Breast epithelium (tissue), 4 donors: ENCODE measurements at regions not wholly inside any gene's neighbourhood (a gene's known extent, or its start where the extent isn't known, plus 50 kb on each side); places are given as distances from the start of the nearest gene placed in this dataset.

Experiments
- DNase-seq, 2 donors: peaks; one replicate each; pipeline ENCODE4 v3.0.0-alpha.2; 2019; ENCODE audit warnings: low spot score in 2 of 2
- H3K27ac ChIP-seq, 2 donors: fragments of 200-600 bp; sonication (generic) in 1 of 2; one replicate each; pipeline ENCODE4 v1.5.1; 2016 to 2019; ENCODE audit warnings: mild to moderate bottlenecking in 1 of 2
- H3K27me3 ChIP-seq, 2 donors: fragments of 200-600 bp; sonication (generic) in 1 of 2; one replicate each; pipeline versions ENCODE4 v1.5.1 to v1.6.0; 2017 to 2019; ENCODE audit warnings: control low read depth in 1 of 2, mild to moderate bottlenecking in 1 of 2
- H3K36me3 ChIP-seq: fragments of 200-600 bp; one replicate; pipeline ENCODE4 v1.5.1; 2019
- H3K4me1 ChIP-seq, 2 donors: fragments of 200-600 bp; sonication (generic); one replicate each; pipeline ENCODE4 v1.5.1; 2016 to 2019; ENCODE audit warnings: control low read depth in 1 of 2
- H3K4me3 ChIP-seq, 3 donors: fragments of 200-600 bp; sonication (generic); 1 replicate in 2 of 3; 2 replicates in 1 of 3; pipeline ENCODE4 v1.5.1; 2016 to 2019; ENCODE audit warnings: mild to moderate bottlenecking in 3 of 3, moderate library complexity in 2 of 3
- H3K9me3 ChIP-seq, 2 donors: fragments of 200-600 bp; sonication (generic) in 1 of 2; one replicate each; pipeline ENCODE4 v1.5.1; 2016 to 2019; ENCODE audit warnings: control low read depth in 1 of 2
- POLR2A ChIP-seq: fragments of 450-650 bp; IDR thresholded peaks from one replicate; pipeline ENCODE4 v1.6.1; 2016; ENCODE audit warnings: antibody characterized with exemption, mild to moderate bottlenecking, moderate library complexity
- POLR2AphosphoS5 ChIP-seq, 3 donors: sonication (generic); formaldehyde crosslinking; IDR thresholded peaks; one replicate each; pipeline ENCODE4 v1.6.1; 2017; ENCODE audit warnings: antibody characterized with exemption in 3 of 3
- intact Hi-C: fragments of 100-400 bp; cut with DNase I; formaldehyde crosslinking; loops from one replicate; pipeline ENCODE4 v1.15.1; 2023; ENCODE audit warnings: low total_unique reads
- TF ChIP-seq, protein P1 (sequence below), 3 donors: fragments of 450-650 bp; IDR thresholded peaks; one replicate each; pipeline ENCODE4 v1.5.1; 2016 to 2017; ENCODE audit warnings: antibody characterized with exemption in 3 of 3, mild to moderate bottlenecking in 3 of 3, moderate library complexity in 3 of 3

DNA sequence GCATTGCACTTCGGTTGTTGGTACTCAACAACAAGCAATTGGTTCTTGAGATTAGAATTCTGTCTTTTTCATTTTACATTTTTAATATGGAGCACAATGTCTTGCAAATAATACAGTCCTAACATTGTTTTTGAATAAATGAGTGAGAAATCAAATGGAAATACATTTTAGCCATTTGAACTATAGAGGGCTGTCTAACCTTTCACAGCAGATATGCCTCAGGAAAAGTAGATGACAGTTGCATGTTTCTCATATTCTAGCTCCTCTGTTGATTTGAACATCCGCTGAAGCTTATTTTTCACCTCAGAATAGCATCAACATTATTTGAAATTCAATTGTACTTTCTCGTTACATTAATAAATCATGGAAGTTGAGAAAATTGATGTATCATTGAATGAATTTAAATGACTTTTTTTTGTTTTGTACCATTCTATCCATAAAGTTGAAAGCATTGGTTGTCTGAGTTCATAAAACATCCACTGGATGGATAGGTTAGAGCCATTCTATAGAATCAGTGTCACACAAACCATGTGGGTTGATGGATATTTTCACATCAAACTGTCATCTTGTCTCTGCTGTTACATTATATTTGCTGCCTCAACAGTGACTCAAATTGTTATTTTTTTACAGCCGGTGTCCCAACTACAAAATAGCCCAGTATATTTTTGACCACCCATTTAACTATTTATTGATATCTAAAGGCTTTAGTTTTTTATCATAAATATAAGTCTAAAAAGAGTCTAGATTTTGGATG is 928.3 kb downstream of the NSUN3 start:
- no peaks in the 10 kb centered on the region for H3K36me3 ChIP-seq
- no peaks in the 10 kb centered on the region for H3K4me1 ChIP-seq
- no peak overlapping the region for H3K27ac ChIP-seq
- TF ChIP-seq POLR2A = no peak
- TF ChIP-seq, protein P1, sequence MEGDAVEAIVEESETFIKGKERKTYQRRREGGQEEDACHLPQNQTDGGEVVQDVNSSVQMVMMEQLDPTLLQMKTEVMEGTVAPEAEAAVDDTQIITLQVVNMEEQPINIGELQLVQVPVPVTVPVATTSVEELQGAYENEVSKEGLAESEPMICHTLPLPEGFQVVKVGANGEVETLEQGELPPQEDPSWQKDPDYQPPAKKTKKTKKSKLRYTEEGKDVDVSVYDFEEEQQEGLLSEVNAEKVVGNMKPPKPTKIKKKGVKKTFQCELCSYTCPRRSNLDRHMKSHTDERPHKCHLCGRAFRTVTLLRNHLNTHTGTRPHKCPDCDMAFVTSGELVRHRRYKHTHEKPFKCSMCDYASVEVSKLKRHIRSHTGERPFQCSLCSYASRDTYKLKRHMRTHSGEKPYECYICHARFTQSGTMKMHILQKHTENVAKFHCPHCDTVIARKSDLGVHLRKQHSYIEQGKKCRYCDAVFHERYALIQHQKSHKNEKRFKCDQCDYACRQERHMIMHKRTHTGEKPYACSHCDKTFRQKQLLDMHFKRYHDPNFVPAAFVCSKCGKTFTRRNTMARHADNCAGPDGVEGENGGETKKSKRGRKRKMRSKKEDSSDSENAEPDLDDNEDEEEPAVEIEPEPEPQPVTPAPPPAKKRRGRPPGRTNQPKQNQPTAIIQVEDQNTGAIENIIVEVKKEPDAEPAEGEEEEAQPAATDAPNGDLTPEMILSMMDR (IDR thresholded peaks at IDR 0.05) = no peak
- TF ChIP-seq POLR2AphosphoS5 (IDR thresholded peaks at IDR 0.05) = no peak
- DNase-seq = no peak
- no peaks in the 10 kb centered on the region for H3K9me3 ChIP-seq
- no peaks in the 10 kb centered on the region for H3K27me3 ChIP-seq
- no peak overlapping the region for H3K4me3 ChIP-seq
- intact Hi-C loops = no loop called here

DNA sequence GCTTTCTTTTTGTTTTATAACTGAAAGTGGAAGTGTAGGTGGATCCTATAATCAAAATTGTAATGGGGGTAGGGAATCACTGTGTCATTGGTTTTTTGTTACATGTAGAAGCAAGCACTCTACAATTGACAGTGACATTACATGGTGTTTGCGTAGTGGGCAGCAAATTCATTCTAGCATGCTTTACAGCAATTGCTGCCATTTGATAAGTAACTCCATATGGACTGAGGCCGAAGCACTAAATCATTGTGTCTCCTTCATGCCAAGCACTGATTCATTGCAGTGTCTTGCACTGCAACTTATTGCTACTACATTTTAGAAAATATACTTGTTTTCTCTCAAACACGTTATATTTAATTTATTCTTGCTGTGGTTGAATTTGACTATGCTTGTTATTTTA is 933.9 kb downstream of the NSUN3 start:
- intact Hi-C loops = no loop called here
- no peak overlapping the region for H3K27ac ChIP-seq
- H3K4me3 ChIP-seq = no peak overlapping the region
- no peak for DNase-seq
- TF ChIP-seq POLR2A (no peak), POLR2AphosphoS5 (IDR thresholded peaks at IDR 0.05) (no peak)
- TF ChIP-seq, protein P1 (IDR thresholded peaks at IDR 0.05) = no peak
- no peaks in the 10 kb centered on the region for H3K9me3 ChIP-seq
- H3K27me3 ChIP-seq = no peaks in the 10 kb centered on the region
- no peaks in the 10 kb centered on the region for H3K36me3 ChIP-seq
- H3K4me1 ChIP-seq = no peaks in the 10 kb centered on the region

DNA sequence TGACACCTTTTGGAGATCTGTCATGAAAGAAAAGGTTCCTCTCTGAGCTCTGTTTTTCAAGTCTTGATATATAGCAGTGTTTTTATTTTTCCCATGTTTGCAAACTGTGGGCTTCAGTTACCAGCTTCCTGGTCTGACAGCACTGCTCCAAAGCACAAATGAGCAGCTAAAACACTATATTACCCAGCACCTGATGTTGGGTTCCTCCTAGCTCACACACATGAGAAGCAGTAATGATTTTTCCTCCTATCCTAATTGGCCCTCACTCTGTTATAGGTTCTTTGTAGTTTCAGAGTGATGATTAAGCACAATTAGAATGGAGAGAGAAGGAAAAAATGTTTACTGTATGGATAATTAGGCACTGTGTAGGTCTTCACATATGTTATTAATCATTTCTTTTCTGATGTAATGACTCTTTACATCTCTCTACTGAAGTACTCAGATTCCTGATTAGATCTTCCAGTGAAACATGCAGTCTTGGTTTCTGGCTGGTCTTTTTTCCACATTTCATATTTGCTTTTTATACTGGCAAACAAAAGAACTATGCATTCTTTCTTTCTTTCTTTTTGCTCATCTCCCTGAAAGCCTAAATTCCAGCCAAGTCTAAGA is 939.7 kb downstream of the NSUN3 start:
- H3K4me1 ChIP-seq = no peaks in the 10 kb centered on the region
- intact Hi-C loops = no loop called here
- H3K36me3 ChIP-seq = no peaks in the 10 kb centered on the region
- no peaks in the 10 kb centered on the region for H3K27me3 ChIP-seq
- TF ChIP-seq, protein P1 (IDR thresholded peaks at IDR 0.05) = no peak
- TF ChIP-seq POLR2AphosphoS5 (IDR thresholded peaks at IDR 0.05) (no peak), POLR2A (no peak)
- no peak for DNase-seq
- no peak overlapping the region for H3K27ac ChIP-seq
- H3K4me3 ChIP-seq = no peak overlapping the region
- H3K9me3 ChIP-seq = no peaks in the 10 kb centered on the region

DNA sequence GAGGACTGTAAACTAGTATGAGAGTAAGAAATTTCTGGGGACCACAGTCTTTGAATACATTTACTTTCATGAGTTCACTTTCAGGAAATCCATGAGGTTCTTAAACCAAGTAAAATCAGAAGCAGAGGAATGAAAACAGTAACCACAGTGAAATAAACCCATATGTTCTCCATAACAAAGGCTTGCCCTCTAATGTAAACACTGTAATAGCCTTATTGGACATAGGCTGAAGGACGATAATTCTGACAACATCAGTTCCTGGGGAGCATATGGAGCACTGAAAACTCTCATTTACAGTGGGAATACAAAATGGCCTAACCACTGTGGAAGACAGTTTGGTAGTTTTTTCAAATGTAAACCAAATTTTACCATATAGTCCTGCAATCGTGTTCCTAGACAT is 965.8 kb downstream of the NSUN3 start:
- Histone ChIP-seq H3K27me3 (no peaks in the 10 kb centered on the region), H3K36me3 (no peaks in the 10 kb centered on the region), H3K27ac (no peak overlapping the region), H3K4me3 (no peak overlapping the region), H3K4me1 (no peaks in the 10 kb centered on the region), H3K9me3 (no peaks in the 10 kb centered on the region)
- no peak for DNase-seq
- TF ChIP-seq POLR2A = no peak
- TF ChIP-seq, protein P1 (IDR thresholded peaks at IDR 0.05) = no peak
- no peak for TF ChIP-seq POLR2AphosphoS5 (IDR thresholded peaks at IDR 0.05)
- intact Hi-C loops = no loop called here

DNA sequence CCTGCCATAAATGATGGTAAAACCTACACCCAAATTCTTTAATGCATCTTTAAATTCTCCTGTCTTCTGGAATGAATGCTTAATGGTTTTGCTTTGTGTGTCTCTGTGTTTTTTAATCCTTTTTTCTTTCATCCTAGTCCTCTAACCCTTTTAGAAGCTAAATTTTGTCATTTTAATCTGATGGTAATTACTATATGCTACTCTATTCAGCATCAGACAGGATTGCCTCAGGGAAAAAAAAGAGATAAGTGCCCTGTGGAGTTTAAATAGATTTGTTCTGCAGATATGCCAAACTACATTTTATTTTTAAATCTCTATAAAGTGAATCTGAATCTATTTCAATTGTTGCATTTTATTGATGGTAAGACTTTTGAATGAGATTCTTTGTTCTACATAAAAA is 966.8 kb downstream of the NSUN3 start:
- no peaks in the 10 kb centered on the region for H3K27me3 ChIP-seq
- H3K27ac ChIP-seq = no peak overlapping the region
- intact Hi-C loops = no loop called here
- DNase-seq = no peak
- no peak overlapping the region for H3K4me3 ChIP-seq
- H3K4me1 ChIP-seq = no peaks in the 10 kb centered on the region
- TF ChIP-seq, protein P1 (IDR thresholded peaks at IDR 0.05) = no peak
- no peak for TF ChIP-seq POLR2A
- TF ChIP-seq POLR2AphosphoS5 (IDR thresholded peaks at IDR 0.05) = no peak
- peaks cover 0 to 4% of the 10 kb centered on the region in 2 donors for H3K9me3 ChIP-seq
- no peaks in the 10 kb centered on the region for H3K36me3 ChIP-seq
